ENCODE measurements at regions not wholly inside any gene's neighbourhood (a gene's known extent, or its start where the extent isn't known, plus 50 kb on each side); places are given as distances from the start of the nearest gene placed in this dataset.

DNA sequence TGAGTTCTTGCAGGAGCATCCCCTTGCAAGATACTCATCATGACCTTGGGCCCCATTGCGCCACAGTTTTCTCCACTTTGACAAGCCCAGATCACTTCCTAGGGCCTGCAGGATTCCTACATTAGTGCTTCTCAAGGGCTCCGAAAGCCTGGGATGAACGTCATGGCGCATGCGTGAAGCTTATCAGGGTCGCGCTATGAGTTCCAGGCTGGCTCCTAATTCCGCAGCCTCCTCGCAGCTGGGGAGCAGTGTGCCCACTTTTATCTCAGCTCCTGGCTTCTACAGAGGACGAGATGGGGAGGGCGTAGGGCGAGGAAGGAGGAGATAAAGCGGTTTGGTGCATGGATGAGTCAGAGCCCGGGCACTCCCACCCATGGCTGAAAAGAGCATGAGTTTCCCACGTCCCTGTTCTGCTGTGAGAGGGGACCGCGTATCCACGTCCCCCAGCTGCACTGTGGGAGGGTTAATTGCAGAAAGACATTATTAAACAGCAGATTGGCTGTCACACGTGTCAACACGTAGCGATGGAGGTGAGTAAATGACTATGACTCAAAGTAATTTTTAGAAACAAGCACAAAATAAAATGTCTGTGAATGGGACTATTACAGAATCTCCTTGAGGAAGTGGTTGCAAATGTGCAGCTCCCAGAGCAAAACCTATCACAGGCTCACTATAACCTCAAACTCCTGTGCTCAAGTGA is 72.9 kb upstream of the DSP start:
- CTCF ChIA-PET: interaction anchor here (1.1 kb wide), 1 partner anchor 20 kb away, joined by 5 read pairs; no protein-coding TSS in a partner anchor
- TF ChIP-seq TARDBP (IDR thresholded peaks at IDR 0.05): no peak
- TF ChIP-seq ZNF384 (IDR thresholded peaks at IDR 0.05): no peak
- TF ChIP-seq FOXA1 (IDR thresholded peaks at IDR 0.05): no peak
- TF ChIP-seq SUZ12 (IDR thresholded peaks at IDR 0.05): no peak
- no peak for TF ChIP-seq FOXK2 (IDR thresholded peaks at IDR 0.05)
- TF ChIP-seq ARNT (IDR thresholded peaks at IDR 0.05): no peak
- peak; percentile 34 for DNase-seq (ENCODE audit: extremely low spot score)
- POLR2A ChIA-PET: interaction anchor here (0.6 to 1.5 kb wide), 3 partner anchors 77 to 121 kb away, joined by 3 to 6 read pairs (median 4); partner anchors contain the start of gene SNRNP48

GRCh38 chr6:7469696-7470095 is 71.8 kb upstream of the DSP start:
- no peak for DNase-seq (ENCODE audit: extremely low spot score)
- ChIA-PET CTCF (interaction anchor here (0.6 kb wide), 1 partner anchor 186 kb away, joined by 3 read pairs; no protein-coding TSS in a partner anchor), POLR2A (no interaction called here)
- TF ChIP-seq TARDBP (IDR thresholded peaks at IDR 0.05): no peak
- TF ChIP-seq SUZ12 (IDR thresholded peaks at IDR 0.05): no peak
- TF ChIP-seq SP1 (IDR thresholded peaks at IDR 0.05): no peak
- no peak for TF ChIP-seq HDGF (IDR thresholded peaks at IDR 0.05; ENCODE audit: borderline replicate concordance)
- no peak for TF ChIP-seq L3MBTL2 (conservative IDR thresholded peaks at IDR 0.05)
- no peak for TF ChIP-seq CTBP1 (IDR thresholded peaks at IDR 0.05; ENCODE audit: borderline replicate concordance)
- TF ChIP-seq NFRKB (IDR thresholded peaks at IDR 0.05): no peak
- no peak for TF ChIP-seq ZNF384 (IDR thresholded peaks at IDR 0.05)
- no peak for TF ChIP-seq FOXM1 (IDR thresholded peaks at IDR 0.05; ENCODE audit: borderline replicate concordance)
- no peak for TF ChIP-seq PKNOX1 (IDR thresholded peaks at IDR 0.05)
- no peak for TF ChIP-seq FOXA1 (IDR thresholded peaks at IDR 0.05)
- TF ChIP-seq FOXK2 (IDR thresholded peaks at IDR 0.05): no peak

DNA sequence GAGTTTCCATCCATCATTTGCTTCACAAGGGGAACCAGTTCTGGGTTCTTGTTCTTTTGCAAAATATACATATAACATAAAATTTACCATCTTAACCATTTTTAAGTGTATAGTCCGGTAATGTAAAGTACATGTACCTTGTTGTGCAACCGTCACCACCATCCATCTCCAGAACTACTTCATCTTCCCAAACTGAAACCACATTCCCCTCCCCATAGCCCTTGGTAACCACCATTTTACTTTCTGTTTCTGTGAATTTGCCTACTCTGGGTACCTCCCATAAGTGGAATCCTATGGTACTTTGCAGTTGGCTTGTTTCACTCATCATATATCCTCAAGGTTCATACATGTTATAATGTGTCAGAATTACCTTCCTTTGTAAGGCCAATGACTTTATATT is 70.3 kb upstream of the DSP start:
- CTCF ChIA-PET: interaction anchor here (0.7 kb wide), 1 partner anchor 674 kb away, joined by 12 read pairs; no protein-coding TSS in a partner anchor
- DNase-seq (ENCODE audit: extremely low spot score): no peak
- TF ChIP-seq TARDBP (IDR thresholded peaks at IDR 0.05): no peak
- TF ChIP-seq SUZ12 (IDR thresholded peaks at IDR 0.05): no peak
- no peak for TF ChIP-seq NFRKB (IDR thresholded peaks at IDR 0.05)
- TF ChIP-seq LEF1 (IDR thresholded peaks at IDR 0.05; ENCODE audit: borderline replicate concordance): no peak
- TF ChIP-seq PKNOX1 (IDR thresholded peaks at IDR 0.05): no peak
- TF ChIP-seq CTBP1 (IDR thresholded peaks at IDR 0.05; ENCODE audit: borderline replicate concordance): no peak
- TF ChIP-seq SP1 (IDR thresholded peaks at IDR 0.05): no peak
- no peak for TF ChIP-seq FOXM1 (IDR thresholded peaks at IDR 0.05; ENCODE audit: borderline replicate concordance)
- no peak for TF ChIP-seq FOXK2 (IDR thresholded peaks at IDR 0.05)
- no peak for TF ChIP-seq L3MBTL2 (conservative IDR thresholded peaks at IDR 0.05)
- POLR2A ChIA-PET: no interaction called here

DNA sequence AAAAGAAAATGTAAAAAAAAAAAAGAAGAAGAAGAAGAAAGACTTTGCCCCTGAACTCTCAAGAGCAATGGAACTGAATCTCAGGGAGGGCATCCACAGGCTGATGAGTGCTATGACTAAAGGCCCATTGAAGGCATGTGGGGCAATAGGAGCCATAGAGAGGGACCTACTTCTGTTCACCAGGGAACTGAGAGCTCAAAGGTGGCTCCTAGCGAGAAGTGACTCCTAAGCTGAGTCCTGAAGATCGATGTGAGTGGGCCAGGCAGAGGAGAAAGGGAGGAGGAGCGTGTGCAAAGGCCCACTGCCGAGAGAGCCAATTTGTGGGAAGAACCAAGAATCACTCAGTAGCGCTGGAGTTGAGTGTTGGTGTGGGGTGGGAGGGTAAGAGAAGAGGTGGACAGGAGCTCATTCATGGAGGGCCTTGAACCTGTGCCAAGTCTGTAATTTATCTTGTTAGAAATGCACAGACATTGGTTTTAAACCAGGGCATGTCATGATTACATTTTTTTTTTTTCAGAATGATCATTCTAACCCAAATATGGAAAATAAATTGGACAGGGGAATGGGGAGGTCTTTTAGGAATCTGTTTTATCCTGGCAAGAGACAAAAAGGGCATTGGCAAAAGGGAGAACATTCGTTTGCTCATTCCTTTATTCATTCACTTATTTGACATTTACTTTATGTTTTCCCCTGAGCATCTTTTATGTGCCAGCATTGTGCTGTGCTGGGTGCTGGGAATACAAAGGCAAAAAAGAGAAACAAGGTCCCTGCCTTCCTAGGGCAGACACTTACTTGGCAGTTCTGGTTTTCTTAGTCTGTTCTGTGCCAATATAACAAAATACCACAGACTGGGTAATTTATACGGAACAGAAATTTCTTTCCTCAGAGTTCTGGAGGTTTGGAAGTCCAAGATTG is 67.4 kb upstream of the DSP start:
- ChIA-PET POLR2A (interaction anchor here (0.8 kb wide), 1 partner anchor 116 kb away, joined by 3 read pairs; the partner anchor contains the start of gene SNRNP48), CTCF (no interaction called here)
- DNase-seq (ENCODE audit: extremely low spot score): no peak
- no peak for TF ChIP-seq PKNOX1 (IDR thresholded peaks at IDR 0.05)
- TF ChIP-seq FOXK2 (IDR thresholded peaks at IDR 0.05): no peak

DNA sequence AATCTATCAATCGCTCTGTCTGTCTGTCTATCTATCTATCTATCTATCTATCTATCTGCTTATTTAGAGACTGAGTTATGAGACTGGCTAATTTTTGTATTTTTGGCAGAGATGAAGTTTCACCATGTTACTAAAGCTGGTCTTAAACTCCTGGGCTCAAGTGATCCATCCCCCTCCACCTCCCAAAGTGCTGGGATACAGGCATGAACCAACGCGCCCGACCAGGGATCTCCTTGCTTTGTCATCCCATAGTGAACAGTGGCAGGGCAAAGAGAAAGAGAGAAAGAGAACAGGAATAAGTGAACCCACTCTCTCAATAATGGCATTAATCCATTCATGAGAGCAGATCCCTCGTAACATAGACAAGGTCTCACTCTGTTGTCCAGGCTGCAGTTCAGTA is 66.4 kb upstream of the DSP start:
- DNase-seq (ENCODE audit: extremely low spot score): no peak
- POLR2A ChIA-PET: no interaction called here
- TF ChIP-seq ELF4 (IDR thresholded peaks at IDR 0.05) (no peak), ZNF384 (IDR thresholded peaks at IDR 0.05) (no peak), L3MBTL2 (conservative IDR thresholded peaks at IDR 0.05) (no peak), FOXA1 (IDR thresholded peaks at IDR 0.05) (no peak), FOXK2 (IDR thresholded peaks at IDR 0.05) (no peak), CTBP1 (IDR thresholded peaks at IDR 0.05; ENCODE audit: borderline replicate concordance) (no peak), FOXM1 (IDR thresholded peaks at IDR 0.05; ENCODE audit: borderline replicate concordance) (no peak), PKNOX1 (IDR thresholded peaks at IDR 0.05) (no peak), ARNT (IDR thresholded peaks at IDR 0.05) (no peak), SUZ12 (IDR thresholded peaks at IDR 0.05) (no peak), BHLHE40 (IDR thresholded peaks at IDR 0.05; ENCODE audit: borderline replicate concordance) (no peak), SP1 (IDR thresholded peaks at IDR 0.05) (no peak), NFRKB (IDR thresholded peaks at IDR 0.05) (no peak), HDGF (IDR thresholded peaks at IDR 0.05; ENCODE audit: borderline replicate concordance) (no peak), TARDBP (IDR thresholded peaks at IDR 0.05) (no peak), LEF1 (IDR thresholded peaks at IDR 0.05; ENCODE audit: borderline replicate concordance) (no peak)
- CTCF ChIA-PET: no interaction called here

Measured in HEK293T (cell line).